ENCODE measurements at regions not wholly inside any gene's neighbourhood (a gene's known extent, or its start where the extent isn't known, plus 50 kb on each side); places are given as distances from the start of the nearest gene placed in this dataset.

DNA sequence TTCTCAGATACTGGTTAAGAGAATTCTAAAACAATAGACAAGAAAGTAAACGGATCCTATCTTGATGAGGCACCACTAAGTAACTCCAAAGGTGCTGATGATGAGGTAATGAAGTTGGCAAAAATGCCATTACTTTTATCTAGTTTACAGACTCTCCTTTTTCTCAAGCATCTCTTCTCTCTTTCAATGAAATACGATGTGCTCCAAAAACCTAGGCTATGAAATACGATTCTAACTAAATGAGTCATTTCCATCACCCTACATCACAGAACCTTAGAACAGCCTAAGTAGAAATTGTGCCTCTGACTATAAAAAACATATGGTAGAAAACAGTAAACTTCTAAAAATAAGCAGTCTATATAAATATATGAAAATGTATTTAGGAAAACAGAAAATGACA lies 58.9 kb upstream of the ARHGAP32 start:
- TF ChIP-seq, protein P1, sequence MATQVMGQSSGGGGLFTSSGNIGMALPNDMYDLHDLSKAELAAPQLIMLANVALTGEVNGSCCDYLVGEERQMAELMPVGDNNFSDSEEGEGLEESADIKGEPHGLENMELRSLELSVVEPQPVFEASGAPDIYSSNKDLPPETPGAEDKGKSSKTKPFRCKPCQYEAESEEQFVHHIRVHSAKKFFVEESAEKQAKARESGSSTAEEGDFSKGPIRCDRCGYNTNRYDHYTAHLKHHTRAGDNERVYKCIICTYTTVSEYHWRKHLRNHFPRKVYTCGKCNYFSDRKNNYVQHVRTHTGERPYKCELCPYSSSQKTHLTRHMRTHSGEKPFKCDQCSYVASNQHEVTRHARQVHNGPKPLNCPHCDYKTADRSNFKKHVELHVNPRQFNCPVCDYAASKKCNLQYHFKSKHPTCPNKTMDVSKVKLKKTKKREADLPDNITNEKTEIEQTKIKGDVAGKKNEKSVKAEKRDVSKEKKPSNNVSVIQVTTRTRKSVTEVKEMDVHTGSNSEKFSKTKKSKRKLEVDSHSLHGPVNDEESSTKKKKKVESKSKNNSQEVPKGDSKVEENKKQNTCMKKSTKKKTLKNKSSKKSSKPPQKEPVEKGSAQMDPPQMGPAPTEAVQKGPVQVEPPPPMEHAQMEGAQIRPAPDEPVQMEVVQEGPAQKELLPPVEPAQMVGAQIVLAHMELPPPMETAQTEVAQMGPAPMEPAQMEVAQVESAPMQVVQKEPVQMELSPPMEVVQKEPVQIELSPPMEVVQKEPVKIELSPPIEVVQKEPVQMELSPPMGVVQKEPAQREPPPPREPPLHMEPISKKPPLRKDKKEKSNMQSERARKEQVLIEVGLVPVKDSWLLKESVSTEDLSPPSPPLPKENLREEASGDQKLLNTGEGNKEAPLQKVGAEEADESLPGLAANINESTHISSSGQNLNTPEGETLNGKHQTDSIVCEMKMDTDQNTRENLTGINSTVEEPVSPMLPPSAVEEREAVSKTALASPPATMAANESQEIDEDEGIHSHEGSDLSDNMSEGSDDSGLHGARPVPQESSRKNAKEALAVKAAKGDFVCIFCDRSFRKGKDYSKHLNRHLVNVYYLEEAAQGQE (IDR thresholded peaks at IDR 0.05; ENCODE audit: low read depth) = no peak
- TF ChIP-seq EP300 (IDR thresholded peaks at IDR 0.05; ENCODE audit: borderline replicate concordance) (no peak), CEBPB (IDR thresholded peaks at IDR 0.05) (no peak), CREB1 (IDR thresholded peaks at IDR 0.05; ENCODE audit: low read depth) (no peak), RAD21 (IDR thresholded peaks at IDR 0.05; ENCODE audit: low read depth) (no peak), FOXM1 (IDR thresholded peaks at IDR 0.05; ENCODE audit: borderline replicate concordance, low read depth) (no peak), TAF1 (IDR thresholded peaks at IDR 0.05; ENCODE audit: low read depth) (no peak), EGR1 (IDR thresholded peaks at IDR 0.05) (no peak), ZBTB7A (IDR thresholded peaks at IDR 0.05; ENCODE audit: low read depth) (no peak), YY1 (IDR thresholded peaks at IDR 0.05; ENCODE audit: low read depth) (no peak), NFIC (IDR thresholded peaks at IDR 0.05) (no peak)
- TF ChIP-seq, protein P2, sequence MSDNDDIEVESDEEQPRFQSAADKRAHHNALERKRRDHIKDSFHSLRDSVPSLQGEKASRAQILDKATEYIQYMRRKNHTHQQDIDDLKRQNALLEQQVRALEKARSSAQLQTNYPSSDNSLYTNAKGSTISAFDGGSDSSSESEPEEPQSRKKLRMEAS (IDR thresholded peaks at IDR 0.05) = no peak
- TF ChIP-seq, protein P3, sequence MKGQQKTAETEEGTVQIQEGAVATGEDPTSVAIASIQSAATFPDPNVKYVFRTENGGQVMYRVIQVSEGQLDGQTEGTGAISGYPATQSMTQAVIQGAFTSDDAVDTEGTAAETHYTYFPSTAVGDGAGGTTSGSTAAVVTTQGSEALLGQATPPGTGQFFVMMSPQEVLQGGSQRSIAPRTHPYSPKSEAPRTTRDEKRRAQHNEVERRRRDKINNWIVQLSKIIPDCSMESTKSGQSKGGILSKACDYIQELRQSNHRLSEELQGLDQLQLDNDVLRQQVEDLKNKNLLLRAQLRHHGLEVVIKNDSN (IDR thresholded peaks at IDR 0.05) = no peak
